Choroid plexus epithelial cell (primary cell): ENCODE measurements at regions not wholly inside any gene's neighbourhood (a gene's known extent, or its start where the extent isn't known, plus 50 kb on each side); places are given as distances from the start of the nearest gene placed in this dataset.

Source experiments
- DNase-seq: peaks from one replicate; pipeline ENCODE4 v3.0.0-alpha.2; 2010; ENCODE audit warnings: low read depth
- H3K4me3 ChIP-seq: 2 replicates; pipeline ENCODE4 v1.5.1; 2011; ENCODE audit warnings: low read depth, mild to moderate bottlenecking, control low read depth, low read length, moderate library complexity
- TF ChIP-seq, protein P1 (sequence below): conservative IDR thresholded peaks from 2 replicates; pipeline ENCODE4 v1.5.1; 2011; ENCODE audit warnings: low read depth, mild to moderate bottlenecking, control low read depth, inconsistent platforms, low read length, moderate library complexity

DNA sequence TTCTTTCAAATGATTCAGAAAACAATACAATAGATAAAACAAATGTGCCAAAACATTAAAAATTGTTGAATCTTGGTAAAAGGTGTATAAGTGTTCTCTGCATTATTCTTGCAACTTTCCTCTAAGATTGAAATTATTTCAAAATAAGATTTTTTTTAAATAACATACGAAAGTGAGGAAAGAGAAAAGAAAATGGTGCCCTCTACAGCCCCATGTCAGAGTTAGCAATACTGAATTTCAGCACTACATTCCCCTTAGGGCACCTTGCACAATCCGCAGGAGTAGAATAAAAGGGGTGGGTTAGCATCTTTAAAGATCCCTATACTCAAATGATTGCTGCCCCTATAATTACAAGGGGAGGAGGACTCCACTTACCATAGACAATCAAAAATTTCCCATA is 433.7 kb downstream of the BCL11A start:
- TF ChIP-seq, protein P1, sequence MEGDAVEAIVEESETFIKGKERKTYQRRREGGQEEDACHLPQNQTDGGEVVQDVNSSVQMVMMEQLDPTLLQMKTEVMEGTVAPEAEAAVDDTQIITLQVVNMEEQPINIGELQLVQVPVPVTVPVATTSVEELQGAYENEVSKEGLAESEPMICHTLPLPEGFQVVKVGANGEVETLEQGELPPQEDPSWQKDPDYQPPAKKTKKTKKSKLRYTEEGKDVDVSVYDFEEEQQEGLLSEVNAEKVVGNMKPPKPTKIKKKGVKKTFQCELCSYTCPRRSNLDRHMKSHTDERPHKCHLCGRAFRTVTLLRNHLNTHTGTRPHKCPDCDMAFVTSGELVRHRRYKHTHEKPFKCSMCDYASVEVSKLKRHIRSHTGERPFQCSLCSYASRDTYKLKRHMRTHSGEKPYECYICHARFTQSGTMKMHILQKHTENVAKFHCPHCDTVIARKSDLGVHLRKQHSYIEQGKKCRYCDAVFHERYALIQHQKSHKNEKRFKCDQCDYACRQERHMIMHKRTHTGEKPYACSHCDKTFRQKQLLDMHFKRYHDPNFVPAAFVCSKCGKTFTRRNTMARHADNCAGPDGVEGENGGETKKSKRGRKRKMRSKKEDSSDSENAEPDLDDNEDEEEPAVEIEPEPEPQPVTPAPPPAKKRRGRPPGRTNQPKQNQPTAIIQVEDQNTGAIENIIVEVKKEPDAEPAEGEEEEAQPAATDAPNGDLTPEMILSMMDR = no peak
- H3K4me3 ChIP-seq = no peak overlapping the region
- no peak for DNase-seq

DNA sequence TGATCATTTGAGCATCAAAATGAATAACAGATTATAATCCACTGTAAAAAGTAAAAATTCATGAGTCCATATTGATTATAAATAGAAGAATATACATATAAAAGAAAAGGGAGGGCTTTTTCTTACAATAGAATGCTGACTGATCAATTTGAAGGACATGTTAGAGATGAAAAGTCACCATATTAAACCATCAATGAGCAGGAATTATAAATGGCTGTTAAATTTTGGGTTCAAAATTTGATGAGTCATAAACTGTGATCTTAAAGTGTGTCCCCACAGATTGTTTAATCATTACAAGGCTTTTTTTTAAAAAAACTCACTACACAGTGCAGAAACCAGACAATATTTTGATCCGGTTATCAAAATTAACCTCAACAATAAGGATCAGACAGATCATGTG is 434.5 kb downstream of the BCL11A start:
- H3K4me3 ChIP-seq = no peak overlapping the region
- TF ChIP-seq, protein P1 = no peak
- no peak for DNase-seq

DNA sequence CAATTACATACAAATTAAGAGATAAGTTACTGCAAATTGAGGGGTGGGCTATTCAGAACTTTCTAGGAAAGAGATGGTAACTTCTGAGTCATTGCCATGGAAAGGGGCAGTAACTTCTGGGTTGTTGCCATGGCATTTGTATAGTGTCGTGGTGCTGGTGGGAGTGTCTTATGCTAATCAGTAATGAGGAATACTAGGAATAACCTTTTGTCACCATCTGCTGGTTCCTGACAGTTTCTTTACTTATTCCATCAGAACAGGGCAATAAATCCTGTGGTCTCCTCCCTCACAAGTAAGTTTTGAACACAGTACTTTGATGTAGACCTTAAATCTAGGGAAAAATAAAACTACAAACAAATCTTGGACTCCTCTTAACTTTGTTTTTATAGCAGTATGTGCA is 435.4 kb downstream of the BCL11A start:
- TF ChIP-seq, protein P1 = no peak
- no peak overlapping the region for H3K4me3 ChIP-seq
- no peak for DNase-seq

DNA sequence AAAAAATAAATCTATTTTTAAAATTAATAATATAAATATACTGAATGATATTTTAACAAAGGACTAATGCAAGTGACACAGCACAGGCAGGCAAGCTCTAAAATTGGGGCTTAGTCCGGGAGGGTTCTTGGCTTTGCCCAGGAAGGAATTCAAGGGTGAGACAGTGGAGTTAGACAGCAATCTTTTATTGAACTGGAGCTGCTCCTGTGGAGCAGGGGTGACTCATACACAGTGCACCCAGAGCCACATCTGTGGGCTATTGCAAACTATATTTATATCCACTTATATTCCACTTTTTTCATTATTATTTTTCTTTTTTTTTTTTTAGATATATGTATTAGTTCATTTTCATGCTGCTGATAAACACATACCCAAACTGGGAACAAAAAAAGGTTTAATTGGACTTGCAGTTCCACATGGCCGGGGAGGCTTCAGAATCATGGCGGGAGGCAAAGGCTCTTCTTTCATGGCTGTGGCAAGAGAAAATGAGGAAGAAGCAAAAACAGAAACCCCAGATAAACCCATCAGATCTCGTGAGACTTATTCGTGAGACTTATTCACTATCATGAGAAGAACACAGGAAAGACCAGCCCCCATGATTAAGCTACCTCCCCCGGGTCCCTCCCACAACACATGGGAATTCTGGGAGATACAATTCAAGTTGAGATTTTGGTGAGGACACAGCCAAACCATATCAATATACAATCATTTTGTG is 437.1 kb downstream of the BCL11A start:
- TF ChIP-seq, protein P1 = no peak
- no peak overlapping the region for H3K4me3 ChIP-seq
- DNase-seq = no peak

DNA sequence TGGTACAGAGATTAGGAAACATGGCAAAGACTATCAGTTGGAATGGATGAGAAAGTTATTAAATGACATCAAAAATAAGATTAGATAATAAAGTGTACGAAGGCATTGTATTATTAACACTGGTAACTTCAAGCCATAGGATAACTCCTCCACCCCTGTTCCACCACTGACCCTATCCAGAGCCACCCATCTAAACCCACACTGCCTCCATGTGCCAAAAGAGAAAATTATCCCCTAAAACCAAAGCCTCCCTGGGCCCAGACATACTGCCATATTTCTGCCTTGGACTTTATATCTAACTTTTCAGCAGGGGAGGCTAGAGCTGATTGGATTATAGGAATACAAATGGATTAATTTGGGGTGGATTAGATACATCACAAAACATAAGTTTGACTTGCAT is 443.7 kb downstream of the BCL11A start:
- no peak for DNase-seq
- H3K4me3 ChIP-seq = no peak overlapping the region
- TF ChIP-seq, protein P1 = no peak

DNA sequence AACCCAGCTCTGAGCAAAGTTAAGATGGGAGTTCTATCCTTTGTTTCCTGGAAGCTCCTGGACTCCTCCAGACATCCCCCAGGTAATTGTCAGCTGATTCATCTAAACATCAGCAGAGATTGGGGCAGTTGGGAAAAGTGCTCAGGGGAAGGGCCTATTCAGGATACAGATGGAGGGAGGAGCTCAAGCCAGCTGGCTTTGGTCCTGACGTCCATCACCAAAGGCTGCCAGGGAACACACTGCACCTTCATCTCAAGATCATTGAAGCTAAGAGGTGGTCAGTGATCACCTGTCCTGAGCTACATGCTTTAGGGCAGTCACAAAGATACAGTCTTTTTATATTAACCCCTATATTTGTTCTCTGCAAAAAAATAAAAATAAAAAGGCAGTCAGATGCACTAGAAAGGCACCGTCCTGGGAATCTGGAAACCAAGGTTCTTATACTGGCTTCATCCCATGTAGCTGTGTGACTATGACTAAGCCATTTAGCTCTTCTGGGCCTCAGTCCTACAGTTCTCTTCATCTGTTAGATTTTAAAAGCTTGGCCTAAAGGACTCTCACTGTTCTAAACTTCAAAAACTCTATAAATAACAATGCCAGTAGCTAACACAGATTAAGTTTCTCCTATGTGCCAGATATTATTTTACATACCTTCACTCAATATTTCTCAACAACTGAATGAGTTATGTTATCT is 446.5 kb downstream of the BCL11A start:
- TF ChIP-seq, protein P1 = no peak
- DNase-seq = no peak

DNA sequence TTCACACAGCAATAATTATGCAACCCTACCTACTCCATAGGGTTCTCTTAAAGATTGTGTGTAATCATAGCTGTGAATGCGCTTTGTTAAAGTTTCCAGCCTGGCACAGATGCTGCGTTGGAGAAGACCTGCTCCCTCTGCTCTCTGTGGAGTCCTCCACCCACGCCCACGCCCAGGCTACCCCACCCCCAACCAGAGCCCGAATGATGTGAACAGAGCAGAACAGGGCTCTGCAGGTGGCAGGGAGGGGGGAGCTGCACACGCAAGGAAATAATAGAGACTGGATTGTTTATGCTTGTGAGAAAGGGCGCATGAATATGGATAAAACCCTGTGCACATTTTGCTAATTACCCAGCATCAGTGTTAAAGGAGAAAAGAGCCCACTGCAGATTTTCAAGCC is 447.5 kb downstream of the BCL11A start:
- no peak overlapping the region for H3K4me3 ChIP-seq
- DNase-seq = no peak
- TF ChIP-seq, protein P1 = no peak

More for the DNA sequence above, 446.5 kb downstream of the BCL11A start:
- no peak overlapping the region for H3K4me3 ChIP-seq
